Activated T-helper 2 cell treated with anti-CD3 and anti-CD28 coated beads, Interferon-gamma antibody, Interleukin-2, Interleukin-4, amounts not matched to agents 10 μg/mL and 5 μg/mL and 100 μg/mL, durations not matched to agents 14 hours and 24 hours and 36 hours (primary cell): ENCODE measurements at regions not wholly inside any gene's neighbourhood (a gene's known extent, or its start where the extent isn't known, plus 50 kb on each side); places are given as distances from the start of the nearest gene placed in this dataset.

Experiments used
- DNase-seq: peaks from one replicate; pipeline ENCODE4 v3.0.0; 2021; ENCODE audit warnings: low spot score
- H3K27ac Mint-ChIP-seq: one replicate; pipeline ENCODE4 v1.8.0; 2021; ENCODE audit warnings: mixed read lengths
- H3K27me3 Mint-ChIP-seq: one replicate; pipeline ENCODE4 v1.8.0; 2021; ENCODE audit warnings: low read depth, mixed read lengths
- H3K36me3 Mint-ChIP-seq: one replicate; pipeline ENCODE4 v1.8.0; 2021; ENCODE audit warnings: low read depth, mixed read lengths
- H3K4me1 Mint-ChIP-seq: one replicate; pipeline ENCODE4 v1.8.0; 2021; ENCODE audit warnings: low read depth, mixed read lengths
- H3K4me3 Mint-ChIP-seq: one replicate; pipeline ENCODE4 v1.8.0; 2021; ENCODE audit warnings: low read depth, mild to moderate bottlenecking, moderate library complexity, mixed read lengths
- H3K9me3 Mint-ChIP-seq: one replicate; pipeline ENCODE4 v1.8.0; 2021; ENCODE audit warnings: mixed read lengths
- intact Hi-C: fragments of 100-400 bp; cut with micrococcal nuclease; formaldehyde crosslinking; loops from one replicate; pipeline ENCODE4 v1.15.1; 2023

GRCh38 chr18:29465526-29465925, 1288.6 kb upstream of the CDH2 start:
- H3K4me3 Mint-ChIP-seq, result no peak overlapping the region
- intact Hi-C loops, result no loop called here
- DNase-seq, result no peak
- H3K4me1 Mint-ChIP-seq, result no peaks in the 10 kb centered on the region
- H3K36me3 Mint-ChIP-seq, result no peaks in the 10 kb centered on the region
- H3K9me3 Mint-ChIP-seq, result peaks cover 33% of the 10 kb centered on the region
- H3K27me3 Mint-ChIP-seq, result no peaks in the 10 kb centered on the region
- H3K27ac Mint-ChIP-seq, result no peak overlapping the region

GRCh38 chr18:29459972-29460371, 1283.0 kb upstream of the CDH2 start:
- no peak for DNase-seq
- H3K4me3 Mint-ChIP-seq, result no peak overlapping the region
- H3K27ac Mint-ChIP-seq, result no peak overlapping the region
- H3K36me3 Mint-ChIP-seq, result no peaks in the 10 kb centered on the region
- intact Hi-C loops, result no loop called here
- no peaks in the 10 kb centered on the region for H3K27me3 Mint-ChIP-seq
- H3K9me3 Mint-ChIP-seq, result peaks cover 17% of the 10 kb centered on the region
- no peaks in the 10 kb centered on the region for H3K4me1 Mint-ChIP-seq

GRCh38 chr18:29457316-29457889, 1280.5 kb upstream of the CDH2 start:
- Mint-ChIP-seq H3K4me1 (no peaks in the 10 kb centered on the region), H3K36me3 (no peaks in the 10 kb centered on the region), H3K27me3 (no peaks in the 10 kb centered on the region), H3K27ac (no peak overlapping the region), H3K9me3 (peaks cover 24% of the 10 kb centered on the region), H3K4me3 (no peak overlapping the region)
- intact Hi-C loops, result no loop called here
- no peak for DNase-seq

GRCh38 chr18:29449424-29449823, 1272.5 kb upstream of the CDH2 start:
- Mint-ChIP-seq H3K9me3 (peaks cover 23% of the 10 kb centered on the region), H3K27me3 (no peaks in the 10 kb centered on the region), H3K36me3 (no peaks in the 10 kb centered on the region), H3K4me3 (no peak overlapping the region), H3K4me1 (no peaks in the 10 kb centered on the region), H3K27ac (no peak overlapping the region)
- intact Hi-C loops, result no loop called here
- no peak for DNase-seq

- Mint-ChIP-seq H3K4me1 (no peaks in the 10 kb centered on the region), H3K27me3 (no peaks in the 10 kb centered on the region)
Measured at GRCh38 chr18:29439398-29439797, 1262.5 kb upstream of the CDH2 start.

GRCh38 chr18:29436459-29436858, 1259.5 kb upstream of the CDH2 start:
- H3K4me1 Mint-ChIP-seq, result no peaks in the 10 kb centered on the region
- DNase-seq, result no peak
- H3K36me3 Mint-ChIP-seq, result no peaks in the 10 kb centered on the region
- intact Hi-C loops, result no loop called here
- H3K4me3 Mint-ChIP-seq, result no peak overlapping the region
- peaks cover 45% of the 10 kb centered on the region for H3K9me3 Mint-ChIP-seq
- no peak overlapping the region for H3K27ac Mint-ChIP-seq
- no peaks in the 10 kb centered on the region for H3K27me3 Mint-ChIP-seq

More at GRCh38 chr18:29439398-29439797, 1262.5 kb upstream of the CDH2 start:
- no peaks in the 10 kb centered on the region for H3K36me3 Mint-ChIP-seq
- intact Hi-C loops, result no loop called here
- H3K27ac Mint-ChIP-seq, result no peak overlapping the region
- H3K4me3 Mint-ChIP-seq, result no peak overlapping the region
- no peak for DNase-seq
- H3K9me3 Mint-ChIP-seq, result peaks cover 34% of the 10 kb centered on the region

- Mint-ChIP-seq H3K27ac (no peak overlapping the region), H3K9me3 (peaks cover 43% of the 10 kb centered on the region), H3K36me3 (no peaks in the 10 kb centered on the region), H3K4me3 (no peak overlapping the region), H3K4me1 (no peaks in the 10 kb centered on the region), H3K27me3 (no peaks in the 10 kb centered on the region)
- intact Hi-C loops, result no loop called here
- DNase-seq, result no peak
Measured at GRCh38 chr18:29434650-29435049, 1257.7 kb upstream of the CDH2 start.

GRCh38 chr18:29430416-29430815, 1253.5 kb upstream of the CDH2 start:
- DNase-seq, result no peak
- intact Hi-C loops, result no loop called here
- Mint-ChIP-seq H3K27me3 (no peaks in the 10 kb centered on the region), H3K9me3 (peaks cover 49% of the 10 kb centered on the region), H3K4me1 (no peaks in the 10 kb centered on the region), H3K27ac (no peak overlapping the region), H3K4me3 (no peak overlapping the region), H3K36me3 (no peaks in the 10 kb centered on the region)

- no peak for DNase-seq
- Mint-ChIP-seq H3K36me3 (no peaks in the 10 kb centered on the region), H3K27ac (no peak overlapping the region), H3K27me3 (no peaks in the 10 kb centered on the region), H3K4me3 (no peak overlapping the region), H3K9me3 (peaks cover 54% of the 10 kb centered on the region), H3K4me1 (no peaks in the 10 kb centered on the region)
- intact Hi-C loops, result no loop called here
Measured at GRCh38 chr18:29418136-29418535, 1241.2 kb upstream of the CDH2 start.

GRCh38 chr18:29406996-29407395, 1230.1 kb upstream of the CDH2 start:
- intact Hi-C loops, result no loop called here
- Mint-ChIP-seq H3K4me3 (no peak overlapping the region), H3K27me3 (no peaks in the 10 kb centered on the region), H3K27ac (no peak overlapping the region), H3K36me3 (no peaks in the 10 kb centered on the region), H3K9me3 (peaks cover 27% of the 10 kb centered on the region), H3K4me1 (no peaks in the 10 kb centered on the region)
- no peak for DNase-seq

GRCh38 chr18:29397536-29397935, 1220.6 kb upstream of the CDH2 start:
- Mint-ChIP-seq H3K4me1 (no peaks in the 10 kb centered on the region), H3K9me3 (peaks cover 38% of the 10 kb centered on the region), H3K27ac (no peak overlapping the region), H3K27me3 (no peaks in the 10 kb centered on the region), H3K4me3 (no peak overlapping the region), H3K36me3 (no peaks in the 10 kb centered on the region)
- intact Hi-C loops, result no loop called here
- DNase-seq, result no peak

- Mint-ChIP-seq H3K4me3 (no peak overlapping the region), H3K27ac (no peak overlapping the region), H3K36me3 (no peaks in the 10 kb centered on the region), H3K27me3 (no peaks in the 10 kb centered on the region), H3K9me3 (peaks cover 18% of the 10 kb centered on the region), H3K4me1 (no peaks in the 10 kb centered on the region)
- no peak for DNase-seq
- intact Hi-C loops, result no loop called here
Measured at GRCh38 chr18:29383311-29384273, 1206.7 kb upstream of the CDH2 start.

GRCh38 chr18:29378651-29379136, 1201.8 kb upstream of the CDH2 start:
- intact Hi-C loops, result no loop called here
- Mint-ChIP-seq H3K4me3 (no peak overlapping the region), H3K27ac (no peak overlapping the region), H3K4me1 (no peaks in the 10 kb centered on the region), H3K9me3 (peaks cover 11% of the 10 kb centered on the region), H3K36me3 (no peaks in the 10 kb centered on the region), H3K27me3 (no peaks in the 10 kb centered on the region)
- DNase-seq, result no peak
